KOPT-K1 (cell line): ENCODE measurements at regions not wholly inside any gene's neighbourhood (a gene's known extent, or its start where the extent isn't known, plus 50 kb on each side); places are given as distances from the start of the nearest gene placed in this dataset.

Experiments used
- H3K27ac ChIP-seq: fragments of 200-600 bp; sonication (generic); 2 replicates; pipeline ENCODE4 v1.5.1; 2016; ENCODE audit warnings: antibody characterized with exemption, mild to moderate bottlenecking, low read depth, low read length; ENCODE audit not compliant: poor library complexity, severe bottlenecking
- H3K36me3 ChIP-seq: fragments of 200-600 bp; sonication (generic); 2 replicates; pipeline ENCODE4 v1.5.1; 2017; ENCODE audit warnings: antibody characterized with exemption, mild to moderate bottlenecking, low read length, moderate library complexity; ENCODE audit not compliant: insufficient read depth
- H3K9me3 ChIP-seq: fragments of 200-600 bp; sonication (generic); 2 replicates; pipeline ENCODE4 v1.5.1; 2017; ENCODE audit warnings: antibody characterized with exemption, low read length, mild to moderate bottlenecking; ENCODE audit not compliant: insufficient read depth, poor library complexity, severe bottlenecking

GRCh38 chr15:93664213-93664956 lies 567.0 kb upstream of the MCTP2 start:
- H3K27ac ChIP-seq: no peak overlapping the region
- H3K36me3 ChIP-seq: no peaks in the 10 kb centered on the region

GRCh38 chr15:93662162-93662885 lies 569.0 kb upstream of the MCTP2 start:
- no peaks in the 10 kb centered on the region for H3K9me3 ChIP-seq
- no peak overlapping the region for H3K27ac ChIP-seq
- H3K36me3 ChIP-seq: no peaks in the 10 kb centered on the region

More at GRCh38 chr15:93664213-93664956, 567.0 kb upstream of the MCTP2 start:
- no peaks in the 10 kb centered on the region for H3K9me3 ChIP-seq

- no peak overlapping the region for H3K27ac ChIP-seq
- no peaks in the 10 kb centered on the region for H3K9me3 ChIP-seq
- no peaks in the 10 kb centered on the region for H3K36me3 ChIP-seq
These were observed 569.2 kb upstream of the RGMA start for GRCh38 chr15:93658026-93658816.

- no peaks in the 10 kb centered on the region for H3K36me3 ChIP-seq
- H3K9me3 ChIP-seq: no peaks in the 10 kb centered on the region
- no peak overlapping the region for H3K27ac ChIP-seq
These were observed 567.0 kb upstream of the RGMA start for GRCh38 chr15:93656041-93656440.

GRCh38 chr15:93649691-93650235 lies 560.8 kb upstream of the RGMA start:
- H3K36me3 ChIP-seq: no peaks in the 10 kb centered on the region
- no peak overlapping the region for H3K27ac ChIP-seq
- H3K9me3 ChIP-seq: no peaks in the 10 kb centered on the region

- no peaks in the 10 kb centered on the region for H3K36me3 ChIP-seq
- H3K27ac ChIP-seq: no peak overlapping the region
- no peaks in the 10 kb centered on the region for H3K9me3 ChIP-seq
These were observed 557.2 kb upstream of the RGMA start for GRCh38 chr15:93646193-93646592.

GRCh38 chr15:93645594-93645993 lies 556.6 kb upstream of the RGMA start:
- no peaks in the 10 kb centered on the region for H3K36me3 ChIP-seq
- H3K9me3 ChIP-seq: no peaks in the 10 kb centered on the region
- no peak overlapping the region for H3K27ac ChIP-seq

- no peaks in the 10 kb centered on the region for H3K9me3 ChIP-seq
- H3K27ac ChIP-seq: no peak overlapping the region
- no peaks in the 10 kb centered on the region for H3K36me3 ChIP-seq
These were observed 555.6 kb upstream of the RGMA start for GRCh38 chr15:93644595-93644994.

GRCh38 chr15:93640411-93640962 lies 551.5 kb upstream of the RGMA start:
- no peaks in the 10 kb centered on the region for H3K36me3 ChIP-seq
- H3K27ac ChIP-seq: no peak overlapping the region

GRCh38 chr15:93631958-93632618 lies 543.1 kb upstream of the RGMA start:
- no peaks in the 10 kb centered on the region for H3K36me3 ChIP-seq
- H3K27ac ChIP-seq: no peak overlapping the region
- H3K9me3 ChIP-seq: no peaks in the 10 kb centered on the region

More at GRCh38 chr15:93640411-93640962, 551.5 kb upstream of the RGMA start:
- H3K9me3 ChIP-seq: no peaks in the 10 kb centered on the region

- Histone ChIP-seq H3K9me3 (no peaks in the 10 kb centered on the region), H3K36me3 (no peaks in the 10 kb centered on the region), H3K27ac (no peak overlapping the region)
These were observed 530.6 kb upstream of the RGMA start for GRCh38 chr15:93619597-93619996.

GRCh38 chr15:93617443-93617842 lies 528.4 kb upstream of the RGMA start:
- no peaks in the 10 kb centered on the region for H3K36me3 ChIP-seq
- no peak overlapping the region for H3K27ac ChIP-seq
- H3K9me3 ChIP-seq: no peaks in the 10 kb centered on the region

GRCh38 chr15:93614386-93615104 lies 525.5 kb upstream of the RGMA start:
- Histone ChIP-seq H3K27ac (no peak overlapping the region), H3K36me3 (no peaks in the 10 kb centered on the region), H3K9me3 (no peaks in the 10 kb centered on the region)

- Histone ChIP-seq H3K36me3 (no peaks in the 10 kb centered on the region), H3K27ac (no peak overlapping the region), H3K9me3 (no peaks in the 10 kb centered on the region)
These were observed 524.4 kb upstream of the RGMA start for GRCh38 chr15:93613386-93613785.
